Myocyte (in vitro differentiated cells): ENCODE measurements at regions not wholly inside any gene's neighbourhood (a gene's known extent, or its start where the extent isn't known, plus 50 kb on each side); places are given as distances from the start of the nearest gene placed in this dataset.

Experiments used
- DNase-seq: peaks from one replicate; pipeline ENCODE4 v3.0.0-alpha.2; 2012; ENCODE audit warnings: low read depth

- no peak for DNase-seq
These were observed 116.5 kb upstream of the REG3G start for GRCh38 chr2:78908973-78909372.

- no peak for DNase-seq
These were observed 115.1 kb upstream of the REG3G start for GRCh38 chr2:78910376-78910775.

GRCh38 chr2:78913257-78913656 lies 112.2 kb upstream of the REG3G start:
- no peak for DNase-seq

- DNase-seq: no peak
These were observed 100.2 kb upstream of the REG3G start for GRCh38 chr2:78925258-78925657.

- no peak for DNase-seq
These were observed 97.0 kb upstream of the REG3G start for GRCh38 chr2:78928502-78928901.

- DNase-seq: no peak
These were observed 84.5 kb upstream of the REG3G start for GRCh38 chr2:78940998-78941397.

- no peak for DNase-seq
These were observed 83.8 kb upstream of the REG3G start for GRCh38 chr2:78941751-78942150.

GRCh38 chr2:78963881-78964280 lies 61.6 kb upstream of the REG3G start:
- no peak for DNase-seq

- DNase-seq: no peak
These were observed 58.2 kb upstream of the REG3G start for GRCh38 chr2:78967294-78967693.

GRCh38 chr2:78973630-78974029 lies 51.9 kb upstream of the REG3G start:
- no peak for DNase-seq
